KG1 (cell line): ENCODE measurements at regions not wholly inside any gene's neighbourhood (a gene's known extent, or its start where the extent isn't known, plus 50 kb on each side); places are given as distances from the start of the nearest gene placed in this dataset.
"Not testable (repeated sequence)": the region's sequence is repeated elsewhere in the genome, so short reads cannot be mapped to it uniquely, and the experiment has no call there.

Experiments used
- DNase-seq: peaks from one replicate; lab custom pipeline; 2025; lab: John Stamatoyannopoulos, UW

- DNase-seq: no peak
Observed at GRCh38 chr4:138398322-138398721, 156.2 kb upstream of the SLC7A11 start.

GRCh38 chr4:138393886-138394610, 151.9 kb upstream of the SLC7A11 start:
- no peak for DNase-seq

- no peak for DNase-seq
Observed at GRCh38 chr4:138392751-138393308, 150.7 kb upstream of the SLC7A11 start.

- DNase-seq: no peak
Observed at GRCh38 chr4:138389976-138390685, 148.0 kb upstream of the SLC7A11 start.

- no peak for DNase-seq
Observed at GRCh38 chr4:138374947-138375346, 132.8 kb upstream of the SLC7A11 start.

GRCh38 chr4:138367942-138368341, 125.8 kb upstream of the SLC7A11 start:
- DNase-seq: no peak

GRCh38 chr4:138352446-138352845, 110.3 kb upstream of the SLC7A11 start:
- not testable (repeated sequence) for DNase-seq

GRCh38 chr4:138348055-138348454, 105.9 kb upstream of the SLC7A11 start:
- DNase-seq: peak; percentile 9

- no peak for DNase-seq
Observed at GRCh38 chr4:138347561-138347960, 105.4 kb upstream of the SLC7A11 start.

GRCh38 chr4:138344851-138345250, 102.7 kb upstream of the SLC7A11 start:
- DNase-seq: no peak

GRCh38 chr4:138344054-138344453, 101.9 kb upstream of the SLC7A11 start:
- no peak for DNase-seq

GRCh38 chr4:138341739-138342415, 99.7 kb upstream of the SLC7A11 start:
- peak; percentile 63 for DNase-seq

GRCh38 chr4:138338840-138339239, 96.7 kb upstream of the SLC7A11 start:
- no peak for DNase-seq

- DNase-seq: not testable (repeated sequence)
Observed at GRCh38 chr4:138338222-138338621, 96.1 kb upstream of the SLC7A11 start.

- DNase-seq: no peak
Observed at GRCh38 chr4:138334346-138335016, 92.3 kb upstream of the SLC7A11 start.

GRCh38 chr4:138332415-138332814, 90.3 kb upstream of the SLC7A11 start:
- DNase-seq: not testable (repeated sequence)

GRCh38 chr4:138330531-138330930, 88.4 kb upstream of the SLC7A11 start:
- no peak for DNase-seq

- DNase-seq: no peak
Observed at GRCh38 chr4:138329506-138330070, 87.4 kb upstream of the SLC7A11 start.

- no peak for DNase-seq
Observed at GRCh38 chr4:138327338-138327737, 85.2 kb upstream of the SLC7A11 start.

GRCh38 chr4:138320831-138321230, 78.7 kb upstream of the SLC7A11 start:
- DNase-seq: no peak

GRCh38 chr4:138320030-138320429, 77.9 kb upstream of the SLC7A11 start:
- no peak for DNase-seq
